ENCODE measurements at regions not wholly inside any gene's neighbourhood (a gene's known extent, or its start where the extent isn't known, plus 50 kb on each side); places are given as distances from the start of the nearest gene placed in this dataset.

DNA sequence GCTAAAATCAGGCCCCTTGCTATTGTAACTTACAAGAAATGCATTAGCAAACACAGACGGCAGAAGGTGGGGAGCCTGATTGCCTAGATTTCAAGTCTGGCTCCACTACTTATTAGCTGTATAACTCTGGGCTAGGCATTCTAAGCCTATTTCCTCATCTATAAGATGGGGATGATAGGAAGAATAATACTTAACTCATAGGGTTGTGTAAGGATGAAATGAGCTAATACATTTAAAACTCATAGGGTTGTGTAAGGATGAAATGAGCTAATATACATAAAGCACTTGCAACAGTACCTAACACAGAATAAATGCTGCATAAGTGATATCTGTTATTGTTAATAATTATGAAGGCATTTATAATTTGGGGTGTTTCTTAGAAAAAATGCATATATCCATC, 60.1 kb upstream of the DIO2 start:
- TF ChIP-seq, protein P1, sequence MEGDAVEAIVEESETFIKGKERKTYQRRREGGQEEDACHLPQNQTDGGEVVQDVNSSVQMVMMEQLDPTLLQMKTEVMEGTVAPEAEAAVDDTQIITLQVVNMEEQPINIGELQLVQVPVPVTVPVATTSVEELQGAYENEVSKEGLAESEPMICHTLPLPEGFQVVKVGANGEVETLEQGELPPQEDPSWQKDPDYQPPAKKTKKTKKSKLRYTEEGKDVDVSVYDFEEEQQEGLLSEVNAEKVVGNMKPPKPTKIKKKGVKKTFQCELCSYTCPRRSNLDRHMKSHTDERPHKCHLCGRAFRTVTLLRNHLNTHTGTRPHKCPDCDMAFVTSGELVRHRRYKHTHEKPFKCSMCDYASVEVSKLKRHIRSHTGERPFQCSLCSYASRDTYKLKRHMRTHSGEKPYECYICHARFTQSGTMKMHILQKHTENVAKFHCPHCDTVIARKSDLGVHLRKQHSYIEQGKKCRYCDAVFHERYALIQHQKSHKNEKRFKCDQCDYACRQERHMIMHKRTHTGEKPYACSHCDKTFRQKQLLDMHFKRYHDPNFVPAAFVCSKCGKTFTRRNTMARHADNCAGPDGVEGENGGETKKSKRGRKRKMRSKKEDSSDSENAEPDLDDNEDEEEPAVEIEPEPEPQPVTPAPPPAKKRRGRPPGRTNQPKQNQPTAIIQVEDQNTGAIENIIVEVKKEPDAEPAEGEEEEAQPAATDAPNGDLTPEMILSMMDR (IDR thresholded peaks at IDR 0.05) = no peak
- TF ChIP-seq ESRRA (CRISPR knock-in tag; IDR thresholded peaks at IDR 0.05; ENCODE audit: borderline replicate concordance) = no peak
- TF ChIP-seq JUN (CRISPR knock-in tag; IDR thresholded peaks at IDR 0.05) = no peak
- no peak for TF ChIP-seq ZNF317 (CRISPR knock-in tag; IDR thresholded peaks at IDR 0.05; ENCODE audit: borderline replicate concordance, low read depth)
- no peak for TF ChIP-seq ETV6 (CRISPR knock-in tag; IDR thresholded peaks at IDR 0.05)
- no peak for TF ChIP-seq EMX1 (CRISPR knock-in tag; IDR thresholded peaks at IDR 0.05)
- TF ChIP-seq, protein P2, sequence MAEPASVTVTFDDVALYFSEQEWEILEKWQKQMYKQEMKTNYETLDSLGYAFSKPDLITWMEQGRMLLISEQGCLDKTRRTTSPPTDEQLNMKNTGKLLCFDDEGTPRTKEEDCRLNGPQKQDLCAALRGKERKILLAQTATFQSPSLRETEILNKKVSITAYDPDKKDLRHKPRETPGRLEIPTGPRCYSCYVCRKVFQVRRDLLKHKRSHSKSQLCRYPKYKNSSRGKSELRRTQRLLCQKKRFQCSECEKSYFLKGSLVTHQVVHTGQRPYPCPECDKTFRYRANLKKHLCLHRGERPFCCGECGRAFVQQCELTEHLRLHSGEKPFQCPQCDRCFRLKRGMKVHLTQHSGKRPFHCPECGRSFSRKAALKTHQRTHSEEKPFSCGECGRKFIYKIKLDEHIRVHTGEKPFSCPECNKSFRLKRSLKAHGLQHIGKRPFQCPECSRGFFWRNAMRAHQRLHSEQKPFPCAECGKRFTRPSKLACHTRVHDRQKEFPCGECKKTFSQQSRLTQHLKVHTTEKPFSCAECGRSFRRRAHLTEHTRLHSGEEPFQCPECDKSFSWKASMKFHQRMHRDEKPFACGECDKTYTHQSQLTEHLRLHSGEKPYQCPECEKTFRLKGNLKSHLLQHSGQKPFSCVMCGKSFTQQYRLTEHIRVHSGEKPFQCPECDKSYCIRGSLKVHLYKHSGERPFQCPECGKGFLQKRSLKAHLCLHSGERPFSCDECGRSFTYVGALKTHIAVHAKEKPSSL (CRISPR knock-in tag; conservative IDR thresholded peaks at IDR 0.05) = no peak
- no peak for TF ChIP-seq SOX15 (CRISPR knock-in tag; IDR thresholded peaks at IDR 0.05)
- no peak for TF ChIP-seq MYBL2 (CRISPR knock-in tag; IDR thresholded peaks at IDR 0.05)
- TF ChIP-seq, protein P3, sequence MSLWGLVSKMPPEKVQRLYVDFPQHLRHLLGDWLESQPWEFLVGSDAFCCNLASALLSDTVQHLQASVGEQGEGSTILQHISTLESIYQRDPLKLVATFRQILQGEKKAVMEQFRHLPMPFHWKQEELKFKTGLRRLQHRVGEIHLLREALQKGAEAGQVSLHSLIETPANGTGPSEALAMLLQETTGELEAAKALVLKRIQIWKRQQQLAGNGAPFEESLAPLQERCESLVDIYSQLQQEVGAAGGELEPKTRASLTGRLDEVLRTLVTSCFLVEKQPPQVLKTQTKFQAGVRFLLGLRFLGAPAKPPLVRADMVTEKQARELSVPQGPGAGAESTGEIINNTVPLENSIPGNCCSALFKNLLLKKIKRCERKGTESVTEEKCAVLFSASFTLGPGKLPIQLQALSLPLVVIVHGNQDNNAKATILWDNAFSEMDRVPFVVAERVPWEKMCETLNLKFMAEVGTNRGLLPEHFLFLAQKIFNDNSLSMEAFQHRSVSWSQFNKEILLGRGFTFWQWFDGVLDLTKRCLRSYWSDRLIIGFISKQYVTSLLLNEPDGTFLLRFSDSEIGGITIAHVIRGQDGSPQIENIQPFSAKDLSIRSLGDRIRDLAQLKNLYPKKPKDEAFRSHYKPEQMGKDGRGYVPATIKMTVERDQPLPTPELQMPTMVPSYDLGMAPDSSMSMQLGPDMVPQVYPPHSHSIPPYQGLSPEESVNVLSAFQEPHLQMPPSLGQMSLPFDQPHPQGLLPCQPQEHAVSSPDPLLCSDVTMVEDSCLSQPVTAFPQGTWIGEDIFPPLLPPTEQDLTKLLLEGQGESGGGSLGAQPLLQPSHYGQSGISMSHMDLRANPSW (CRISPR knock-in tag; conservative IDR thresholded peaks at IDR 0.05; ENCODE audit: low read depth) = no peak
- TF ChIP-seq, protein P4, sequence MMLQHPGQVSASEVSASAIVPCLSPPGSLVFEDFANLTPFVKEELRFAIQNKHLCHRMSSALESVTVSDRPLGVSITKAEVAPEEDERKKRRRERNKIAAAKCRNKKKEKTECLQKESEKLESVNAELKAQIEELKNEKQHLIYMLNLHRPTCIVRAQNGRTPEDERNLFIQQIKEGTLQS (CRISPR knock-in tag; conservative IDR thresholded peaks at IDR 0.05) = no peak
- TF ChIP-seq ZBTB21 (CRISPR knock-in tag; IDR thresholded peaks at IDR 0.05; ENCODE audit: borderline replicate concordance) = no peak
- TF ChIP-seq OVOL2 (CRISPR knock-in tag; IDR thresholded peaks at IDR 0.05; ENCODE audit: borderline replicate concordance) = no peak
- no peak for TF ChIP-seq TEAD4 (CRISPR knock-in tag; IDR thresholded peaks at IDR 0.05)
